Sigmoid colon (tissue), 6 donors: ENCODE measurements at regions not wholly inside any gene's neighbourhood (a gene's known extent, or its start where the extent isn't known, plus 50 kb on each side); places are given as distances from the start of the nearest gene placed in this dataset.

Experiments
- DNase-seq: peaks from one replicate; pipeline ENCODE4 v3.0.0-alpha.2; 2019
- H3K27ac ChIP-seq, 4 donors: fragments of 200-600 bp; sonication (generic); one replicate each; pipeline ENCODE4 v1.5.1; 2016 to 2019; ENCODE audit warnings: mild to moderate bottlenecking in 1 of 4
- H3K27me3 ChIP-seq, 3 donors: fragments of 200-600 bp; sonication (generic); one replicate each; pipeline ENCODE4 v1.5.1; 2019; ENCODE audit warnings: mild to moderate bottlenecking in 1 of 3
- H3K36me3 ChIP-seq, 4 donors: fragments of 200-600 bp; sonication (generic); one replicate each; pipeline ENCODE4 v1.5.1; 2016 to 2019
- H3K4me1 ChIP-seq, 4 donors: fragments of 200-600 bp; sonication (generic); one replicate each; pipeline ENCODE4 v1.5.1; 2017 to 2019
- H3K4me3 ChIP-seq, 4 donors: fragments of 200-600 bp; sonication (generic); one replicate each; pipeline ENCODE4 v1.5.1; 2017 to 2019; ENCODE audit warnings: mild to moderate bottlenecking in 2 of 4, moderate library complexity in 1 of 4
- H3K9me3 ChIP-seq, 4 donors: fragments of 200-600 bp in 3 of 4; sonication (generic) in 3 of 4; one replicate each; pipeline versions ENCODE4 v1.5.1 to v1.6.1; 2013 to 2019
- CTCF ChIP-seq, 4 experiments: fragments of 450-650 bp in 3 of 4; fragments of 200-600 bp in 1 of 4; IDR thresholded peaks; one replicate each; pipeline ENCODE4 v1.5.1; 2016 to 2019; ENCODE audit warnings: antibody characterized with exemption in 4 of 4, mild to moderate bottlenecking in 3 of 4, moderate library complexity in 2 of 4
- EP300 ChIP-seq, 4 donors: sonication (generic); formaldehyde crosslinking; IDR thresholded peaks; one replicate each; pipeline ENCODE4 v1.6.1; 2017; ENCODE audit warnings: antibody characterized with exemption in 4 of 4
- POLR2A ChIP-seq, 2 donors: fragments of 450-650 bp; IDR thresholded peaks; one replicate each; pipeline ENCODE4 v1.6.1; 2016; ENCODE audit warnings: antibody characterized with exemption in 2 of 2, mild to moderate bottlenecking in 2 of 2, moderate library complexity in 2 of 2
- POLR2AphosphoS5 ChIP-seq, 4 donors: sonication (generic); formaldehyde crosslinking; IDR thresholded peaks; one replicate each; pipeline ENCODE4 v1.6.1; 2017; ENCODE audit warnings: antibody characterized with exemption in 4 of 4
- WGBS, 2 donors: extraction: QIAGEN DNeasy Blood & Tissue Kit; methylation state at CpG; one replicate each; pipeline ENCODE4 v1.1.7; 2013; 5-methylcytosine and 5-hydroxymethylcytosine counted together
- intact Hi-C: fragments of 100-400 bp; cut with DNase I; formaldehyde crosslinking; loops from one replicate; pipeline ENCODE4 v1.15.1; 2023
- donor health status: healthy with polysubstance abuse.
- donor health status: healthy.

- H3K4me3 ChIP-seq = no peak overlapping the region
- no peaks in the 10 kb centered on the region for H3K4me1 ChIP-seq
- intact Hi-C loops = no loop called here
- no peaks in the 10 kb centered on the region for H3K36me3 ChIP-seq
- H3K27me3 ChIP-seq = no peaks in the 10 kb centered on the region
- no peak for DNase-seq
- 85 to 91% methylated on average over 3 of the region's 3 CpGs for WGBS, 2 donors
- TF ChIP-seq CTCF (IDR thresholded peaks at IDR 0.05) (no peak), POLR2A (IDR thresholded peaks at IDR 0.05) (no peak), EP300 (IDR thresholded peaks at IDR 0.05) (no peak)
- H3K9me3 ChIP-seq = no peaks in the 10 kb centered on the region
- H3K27ac ChIP-seq = no peak overlapping the region
These were observed 191.6 kb upstream of the PGR start for GRCh38 chr11:101321222-101321621.

DNA sequence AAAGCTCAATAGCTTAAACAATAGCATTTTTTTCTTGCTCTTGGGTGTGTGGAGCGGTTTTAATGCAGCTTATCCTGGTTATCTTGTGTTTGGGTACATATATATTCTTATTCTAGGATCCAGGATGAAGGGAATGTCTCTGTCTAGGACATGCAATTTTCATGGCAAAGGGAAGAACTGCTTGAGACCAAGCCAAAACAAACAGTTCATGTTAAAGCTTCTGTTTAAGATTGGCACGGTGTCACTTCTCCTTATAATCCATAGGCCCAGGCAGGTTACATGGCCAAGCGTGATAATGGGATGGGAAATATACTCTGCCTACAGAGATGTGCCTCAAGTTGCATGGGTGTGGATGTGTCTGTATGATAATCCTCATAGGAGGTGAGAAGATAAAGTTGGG is 177.1 kb upstream of the PGR start:
- intact Hi-C loops = no loop called here
- Histone ChIP-seq H3K27ac (no peak overlapping the region), H3K9me3 (no peaks in the 10 kb centered on the region), H3K4me3 (no peak overlapping the region), H3K27me3 (no peaks in the 10 kb centered on the region), H3K4me1 (no peaks in the 10 kb centered on the region), H3K36me3 (no peaks in the 10 kb centered on the region)
- 35 to 72% methylated on average over 3 of the region's 3 CpGs for WGBS, 2 donors
- TF ChIP-seq EP300 (IDR thresholded peaks at IDR 0.05) (no peak), POLR2AphosphoS5 (IDR thresholded peaks at IDR 0.05) (no peak), CTCF (IDR thresholded peaks at IDR 0.05) (no peak), POLR2A (IDR thresholded peaks at IDR 0.05) (no peak)
- DNase-seq = no peak

- no peak overlapping the region for H3K27ac ChIP-seq
- no peaks in the 10 kb centered on the region for H3K4me1 ChIP-seq
- H3K27me3 ChIP-seq = no peaks in the 10 kb centered on the region
- DNase-seq = no peak
- intact Hi-C loops = no loop called here
- H3K4me3 ChIP-seq = no peak overlapping the region
- TF ChIP-seq POLR2A (IDR thresholded peaks at IDR 0.05) (no peak), CTCF (IDR thresholded peaks at IDR 0.05) (no peak), EP300 (IDR thresholded peaks at IDR 0.05) (no peak), POLR2AphosphoS5 (IDR thresholded peaks at IDR 0.05) (no peak)
- WGBS, 2 donors = 68 to 73% methylated on average over 1 of the region's 1 CpG
- no peaks in the 10 kb centered on the region for H3K36me3 ChIP-seq
- H3K9me3 ChIP-seq = no peaks in the 10 kb centered on the region
These were observed 175.9 kb upstream of the PGR start for GRCh38 chr11:101305496-101305895.

GRCh38 chr11:101299210-101299609 is 169.6 kb upstream of the PGR start:
- WGBS, 2 donors = 82 to 88% methylated on average over 6 of the region's 6 CpGs
- TF ChIP-seq CTCF (IDR thresholded peaks at IDR 0.05) (no peak), POLR2AphosphoS5 (IDR thresholded peaks at IDR 0.05) (no peak), POLR2A (IDR thresholded peaks at IDR 0.05) (no peak), EP300 (IDR thresholded peaks at IDR 0.05) (no peak)
- Histone ChIP-seq H3K27ac (no peak overlapping the region), H3K4me3 (no peak overlapping the region), H3K27me3 (no peaks in the 10 kb centered on the region), H3K4me1 (no peaks in the 10 kb centered on the region), H3K9me3 (no peaks in the 10 kb centered on the region), H3K36me3 (no peaks in the 10 kb centered on the region)
- intact Hi-C loops = no loop called here
- DNase-seq = no peak

DNA sequence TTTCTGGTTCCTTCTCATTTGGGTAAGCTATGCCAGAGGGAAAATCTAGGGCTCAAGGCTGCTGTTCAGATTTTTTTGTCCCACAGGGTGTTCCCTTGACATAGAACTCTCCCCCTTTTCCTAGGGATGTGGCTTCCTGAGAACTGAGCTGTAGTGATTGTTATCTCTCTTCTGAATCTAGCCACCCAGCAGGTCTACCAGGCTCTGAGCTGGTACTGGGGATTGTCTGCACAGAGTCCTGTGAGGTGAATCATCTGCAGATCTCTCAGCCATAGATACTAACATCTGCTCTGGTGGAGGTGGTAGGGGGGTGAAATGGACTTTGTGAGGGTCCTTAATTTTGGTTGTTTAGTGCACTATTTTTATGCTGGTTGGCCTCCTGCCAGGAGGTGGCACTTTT is 167.3 kb upstream of the PGR start:
- TF ChIP-seq POLR2A (IDR thresholded peaks at IDR 0.05) = no peak
- TF ChIP-seq CTCF (IDR thresholded peaks at IDR 0.05) = no peak
- no peak for TF ChIP-seq EP300 (IDR thresholded peaks at IDR 0.05)
- TF ChIP-seq POLR2AphosphoS5 (IDR thresholded peaks at IDR 0.05) = no peak

More for the DNA sequence above, 167.3 kb upstream of the PGR start:
- Histone ChIP-seq H3K36me3 (no peaks in the 10 kb centered on the region), H3K4me3 (no peak overlapping the region), H3K27ac (no peak overlapping the region), H3K9me3 (no peaks in the 10 kb centered on the region), H3K27me3 (no peaks in the 10 kb centered on the region), H3K4me1 (no peaks in the 10 kb centered on the region)
- DNase-seq = no peak
- intact Hi-C loops = no loop called here
